Astrocyte of the cerebellum (primary cell): ENCODE measurements at regions not wholly inside any gene's neighbourhood (a gene's known extent, or its start where the extent isn't known, plus 50 kb on each side); places are given as distances from the start of the nearest gene placed in this dataset.

Experiments
- DNase-seq: peaks from one replicate; pipeline ENCODE4 v3.0.0-alpha.2; 2011; ENCODE audit warnings: low read depth
- H3K4me3 ChIP-seq: 2 replicates; pipeline ENCODE4 v1.5.1; 2011; ENCODE audit warnings: mild to moderate bottlenecking, low read depth, low read length, moderate library complexity
- in situ Hi-C: cut with HindIII; loops from 2 replicates; pipeline ENCODE4 v1.10.0; 2017; ENCODE audit warnings: low sequenced_read_pairs
- TF ChIP-seq, protein P1 (sequence below): IDR thresholded peaks from 2 replicates; pipeline ENCODE4 v1.5.1; 2012; ENCODE audit warnings: low read length, low read depth, moderate library complexity, mild to moderate bottlenecking; ENCODE audit errors: missing control alignments

DNA sequence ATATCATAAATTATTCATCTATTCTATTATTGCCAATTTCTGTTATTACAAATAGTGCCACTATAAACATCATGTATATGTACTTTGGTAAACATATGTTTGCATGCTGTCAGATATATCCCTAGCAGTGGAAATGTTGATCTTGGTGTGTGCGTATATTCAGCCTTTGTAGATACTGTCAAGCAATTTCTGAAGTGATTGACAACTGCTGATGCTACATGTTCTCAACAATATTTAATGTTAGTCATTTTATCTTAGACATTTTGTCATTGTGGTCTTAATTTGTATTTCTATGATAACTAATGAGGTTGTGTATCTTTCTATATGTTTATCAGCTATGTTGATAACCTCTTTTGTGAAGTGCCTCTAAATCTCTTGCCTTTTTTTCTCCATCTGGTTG is 186.5 kb upstream of the NRG3 start:
- no peak for DNase-seq
- H3K4me3 ChIP-seq, result no peak overlapping the region
- TF ChIP-seq, protein P1, sequence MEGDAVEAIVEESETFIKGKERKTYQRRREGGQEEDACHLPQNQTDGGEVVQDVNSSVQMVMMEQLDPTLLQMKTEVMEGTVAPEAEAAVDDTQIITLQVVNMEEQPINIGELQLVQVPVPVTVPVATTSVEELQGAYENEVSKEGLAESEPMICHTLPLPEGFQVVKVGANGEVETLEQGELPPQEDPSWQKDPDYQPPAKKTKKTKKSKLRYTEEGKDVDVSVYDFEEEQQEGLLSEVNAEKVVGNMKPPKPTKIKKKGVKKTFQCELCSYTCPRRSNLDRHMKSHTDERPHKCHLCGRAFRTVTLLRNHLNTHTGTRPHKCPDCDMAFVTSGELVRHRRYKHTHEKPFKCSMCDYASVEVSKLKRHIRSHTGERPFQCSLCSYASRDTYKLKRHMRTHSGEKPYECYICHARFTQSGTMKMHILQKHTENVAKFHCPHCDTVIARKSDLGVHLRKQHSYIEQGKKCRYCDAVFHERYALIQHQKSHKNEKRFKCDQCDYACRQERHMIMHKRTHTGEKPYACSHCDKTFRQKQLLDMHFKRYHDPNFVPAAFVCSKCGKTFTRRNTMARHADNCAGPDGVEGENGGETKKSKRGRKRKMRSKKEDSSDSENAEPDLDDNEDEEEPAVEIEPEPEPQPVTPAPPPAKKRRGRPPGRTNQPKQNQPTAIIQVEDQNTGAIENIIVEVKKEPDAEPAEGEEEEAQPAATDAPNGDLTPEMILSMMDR, result no peak
- in situ Hi-C loops, result no loop called here

DNA sequence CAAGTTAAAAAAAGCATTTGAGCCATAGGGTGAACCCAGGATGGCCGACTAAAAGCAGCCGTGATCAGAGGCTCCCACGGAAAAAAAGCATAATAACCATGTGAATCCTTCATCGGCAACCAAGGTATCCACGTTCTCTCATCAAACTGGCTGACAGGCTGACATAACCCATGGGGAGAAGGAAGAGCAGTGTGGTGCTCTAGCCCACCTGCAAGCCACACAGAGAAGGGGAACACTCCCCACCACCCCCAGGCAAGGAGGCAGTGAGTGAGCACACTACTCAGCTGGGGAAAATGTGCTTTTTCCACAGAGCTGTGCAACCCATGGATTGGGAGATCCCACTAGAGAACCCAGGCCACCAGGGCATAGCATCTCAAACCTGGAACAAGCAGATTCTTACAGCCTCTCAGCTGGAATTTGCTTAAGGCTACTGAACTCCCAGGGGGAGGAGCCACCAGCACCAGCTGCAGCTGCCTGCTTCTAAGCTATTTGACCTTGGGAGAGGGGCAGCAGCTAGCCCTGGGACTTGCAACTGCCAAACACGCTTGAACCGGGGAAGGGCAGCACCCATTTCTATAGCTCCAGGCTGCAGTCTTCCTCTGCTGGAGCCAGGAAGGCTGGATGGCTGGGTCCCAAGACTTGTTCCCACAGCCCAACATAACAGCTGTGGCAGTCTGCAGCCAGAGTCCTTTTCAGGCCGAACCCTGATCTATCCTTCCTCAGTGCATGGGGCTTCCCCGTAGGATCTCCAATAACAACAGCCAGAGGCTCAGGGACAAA is 178.2 kb upstream of the NRG3 start:
- DNase-seq, result no peak
- TF ChIP-seq, protein P1, result no peak
- in situ Hi-C loops, result no loop called here
- no peak overlapping the region for H3K4me3 ChIP-seq

DNA sequence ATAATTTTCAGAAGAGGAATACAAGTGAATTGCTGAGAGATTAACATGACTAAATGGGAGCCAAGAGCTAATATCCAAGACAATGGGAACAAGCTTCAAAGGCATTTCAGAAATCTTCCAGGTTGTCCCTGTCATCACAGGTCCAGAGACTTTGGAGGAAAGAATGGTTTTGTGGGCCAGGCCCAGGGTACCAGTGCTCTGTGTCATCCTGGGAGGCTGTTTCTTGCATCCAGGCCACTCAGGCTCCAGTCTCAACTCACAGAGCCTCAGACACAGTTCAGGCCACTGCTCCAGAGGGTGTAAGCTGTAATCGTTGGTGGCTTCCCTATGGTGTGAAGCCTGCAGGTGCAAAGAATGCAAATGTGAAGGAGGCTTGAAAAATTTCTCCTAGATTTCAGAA is 170.4 kb upstream of the NRG3 start:
- TF ChIP-seq, protein P1, result no peak
- no peak for DNase-seq
- H3K4me3 ChIP-seq, result no peak overlapping the region
- in situ Hi-C loops, result no loop called here

DNA sequence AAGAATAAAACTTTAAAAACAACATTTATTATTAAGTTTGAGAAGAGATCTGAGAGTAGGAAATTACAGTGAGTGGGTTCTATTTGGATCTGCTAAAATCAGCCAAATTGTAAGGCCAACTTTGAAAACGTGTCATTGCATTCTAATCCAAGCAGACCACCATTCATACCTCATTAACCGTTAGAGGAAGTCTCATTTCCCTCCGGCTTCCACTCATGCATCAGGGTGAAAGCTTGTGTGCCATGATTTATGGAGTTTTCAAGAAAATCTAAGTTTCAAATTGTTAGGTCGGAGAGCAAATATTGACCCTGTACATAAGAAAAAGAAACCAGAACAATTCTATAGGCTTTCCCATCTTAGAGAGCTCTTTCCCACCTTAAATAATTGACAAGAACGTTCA is 166.6 kb upstream of the NRG3 start:
- in situ Hi-C loops, result no loop called here
- TF ChIP-seq, protein P1, result no peak
- H3K4me3 ChIP-seq, result no peak overlapping the region
- no peak for DNase-seq

DNA sequence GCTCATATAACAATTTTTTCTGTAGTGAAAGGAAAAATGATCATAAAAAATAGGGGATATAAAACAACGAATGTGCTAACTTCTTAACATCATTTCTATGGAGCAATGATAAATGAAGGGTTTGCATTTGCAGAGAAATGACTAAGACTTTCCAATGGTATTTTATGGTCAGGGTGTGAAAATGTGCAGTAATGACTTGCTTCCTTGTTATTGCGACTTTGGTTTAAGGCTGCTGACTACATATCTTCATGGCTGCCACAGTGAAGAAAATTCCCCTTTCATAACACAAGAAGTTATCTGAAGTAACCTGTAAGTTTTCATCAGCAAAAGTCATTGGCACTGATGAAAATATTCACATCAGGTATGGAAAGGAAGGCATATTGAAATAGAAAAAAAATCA is 166.1 kb upstream of the NRG3 start:
- DNase-seq, result no peak
- H3K4me3 ChIP-seq, result no peak overlapping the region
- in situ Hi-C loops, result no loop called here
- TF ChIP-seq, protein P1, result no peak

DNA sequence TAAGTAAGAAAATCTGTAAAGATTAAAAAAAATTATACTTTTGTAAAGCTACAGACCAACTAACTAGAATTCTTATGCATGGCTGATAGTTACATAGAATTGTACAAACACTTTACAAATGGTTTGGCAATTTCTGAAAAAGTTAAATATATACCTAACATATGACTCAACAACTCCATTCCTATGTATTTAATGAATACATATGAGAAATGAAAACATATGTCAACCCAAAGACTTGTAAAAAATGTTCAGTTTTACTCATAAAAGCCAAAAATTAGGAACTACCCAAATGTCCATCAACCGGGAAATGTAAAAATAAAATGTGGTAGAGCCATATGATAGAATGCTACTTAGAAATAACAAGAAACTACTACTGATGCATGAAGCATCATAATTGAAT is 152.6 kb upstream of the NRG3 start:
- in situ Hi-C loops, result no loop called here
- TF ChIP-seq, protein P1, result no peak
- DNase-seq, result no peak

More for the DNA sequence above, 152.6 kb upstream of the NRG3 start:
- no peak overlapping the region for H3K4me3 ChIP-seq
